Neural progenitor cell (in vitro differentiated cells): ENCODE measurements at regions not wholly inside any gene's neighbourhood (a gene's known extent, or its start where the extent isn't known, plus 50 kb on each side); places are given as distances from the start of the nearest gene placed in this dataset.

Experiments
- CTCF ChIP-seq: fragments of 200-600 bp; sonication (generic); IDR thresholded peaks from 2 replicates; pipeline ENCODE4 v1.5.1; 2017; ENCODE audit warnings: antibody characterized with exemption, mild to moderate bottlenecking
- EZH2 ChIP-seq: fragments of 200-600 bp; sonication (generic); IDR thresholded peaks from 2 replicates; pipeline ENCODE4 v1.6.1; 2017; ENCODE audit warnings: antibody characterized with exemption, mild to moderate bottlenecking, moderate library complexity
- EZH2phosphoT487 ChIP-seq: fragments of 200-600 bp; sonication (generic); IDR thresholded peaks from 2 replicates; pipeline ENCODE4 v1.6.1; 2017; ENCODE audit warnings: antibody characterized with exemption

DNA sequence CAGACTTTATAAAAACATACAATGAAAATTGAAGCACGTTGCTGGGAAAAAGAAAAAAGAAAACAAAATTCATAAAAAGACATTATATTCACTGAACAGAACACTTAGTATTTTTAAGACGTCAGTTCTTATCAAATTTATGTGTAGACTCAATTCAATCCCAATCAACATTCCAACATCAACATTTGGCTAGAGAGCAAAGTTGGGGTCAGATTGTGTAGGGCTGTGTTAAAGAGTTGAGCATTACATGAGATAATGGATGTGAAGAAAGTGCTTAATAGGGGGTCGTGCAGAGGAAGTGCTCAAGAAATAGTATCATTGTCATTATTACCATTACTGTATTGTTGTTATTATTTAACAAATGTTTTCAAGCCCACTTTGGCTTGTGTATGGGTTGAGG is 154.1 kb upstream of the TNP1 start:
- TF ChIP-seq CTCF (no peak), EZH2 (no peak), EZH2phosphoT487 (no peak)
